Breast epithelium (tissue), 3 donors: ENCODE measurements at regions not wholly inside any gene's neighbourhood (a gene's known extent, or its start where the extent isn't known, plus 50 kb on each side); places are given as distances from the start of the nearest gene placed in this dataset.

Source experiments
- POLR2AphosphoS5 ChIP-seq, 3 donors: sonication (generic); formaldehyde crosslinking; IDR thresholded peaks; one replicate each; pipeline ENCODE4 v1.6.1; 2017; ENCODE audit warnings: antibody characterized with exemption in 3 of 3
- TF ChIP-seq, protein P1 (sequence below), 3 donors: fragments of 450-650 bp; IDR thresholded peaks; one replicate each; pipeline ENCODE4 v1.5.1; 2016 to 2017; ENCODE audit warnings: antibody characterized with exemption in 3 of 3, mild to moderate bottlenecking in 3 of 3, moderate library complexity in 3 of 3

DNA sequence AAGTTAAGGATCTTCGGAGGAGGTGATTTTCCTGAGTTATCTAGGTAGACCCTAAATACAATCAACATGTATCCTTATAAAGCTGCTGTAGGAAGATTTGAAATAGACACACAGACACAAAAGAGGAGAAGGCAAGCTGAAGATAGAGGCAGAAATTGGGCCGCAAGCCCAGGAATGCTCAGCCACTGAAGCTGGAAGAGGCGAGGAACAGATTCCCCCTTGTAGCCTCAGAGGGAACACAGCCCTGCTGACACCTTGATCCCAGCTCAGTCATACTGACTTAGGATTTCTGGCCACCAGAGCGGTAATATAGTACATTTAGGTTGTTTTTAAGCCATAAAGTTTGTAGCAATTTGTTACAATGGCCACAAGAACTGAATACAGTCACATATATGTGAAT is 90.9 kb downstream of the ETAA1 start:
- TF ChIP-seq, protein P1, sequence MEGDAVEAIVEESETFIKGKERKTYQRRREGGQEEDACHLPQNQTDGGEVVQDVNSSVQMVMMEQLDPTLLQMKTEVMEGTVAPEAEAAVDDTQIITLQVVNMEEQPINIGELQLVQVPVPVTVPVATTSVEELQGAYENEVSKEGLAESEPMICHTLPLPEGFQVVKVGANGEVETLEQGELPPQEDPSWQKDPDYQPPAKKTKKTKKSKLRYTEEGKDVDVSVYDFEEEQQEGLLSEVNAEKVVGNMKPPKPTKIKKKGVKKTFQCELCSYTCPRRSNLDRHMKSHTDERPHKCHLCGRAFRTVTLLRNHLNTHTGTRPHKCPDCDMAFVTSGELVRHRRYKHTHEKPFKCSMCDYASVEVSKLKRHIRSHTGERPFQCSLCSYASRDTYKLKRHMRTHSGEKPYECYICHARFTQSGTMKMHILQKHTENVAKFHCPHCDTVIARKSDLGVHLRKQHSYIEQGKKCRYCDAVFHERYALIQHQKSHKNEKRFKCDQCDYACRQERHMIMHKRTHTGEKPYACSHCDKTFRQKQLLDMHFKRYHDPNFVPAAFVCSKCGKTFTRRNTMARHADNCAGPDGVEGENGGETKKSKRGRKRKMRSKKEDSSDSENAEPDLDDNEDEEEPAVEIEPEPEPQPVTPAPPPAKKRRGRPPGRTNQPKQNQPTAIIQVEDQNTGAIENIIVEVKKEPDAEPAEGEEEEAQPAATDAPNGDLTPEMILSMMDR (IDR thresholded peaks at IDR 0.05) = no peak
- TF ChIP-seq POLR2AphosphoS5 (IDR thresholded peaks at IDR 0.05) = no peak
